KMS-11 (cell line): ENCODE measurements at regions not wholly inside any gene's neighbourhood (a gene's known extent, or its start where the extent isn't known, plus 50 kb on each side); places are given as distances from the start of the nearest gene placed in this dataset.

ENCODE experiments used
- H2AFZ ChIP-seq: fragments of 200-600 bp; sonication (generic); 2 replicates; pipeline ENCODE4 v1.6.1; 2016; ENCODE audit warnings: antibody characterized with exemption, mixed run types, low read depth
- H3K27ac ChIP-seq: fragments of 200-600 bp; sonication (generic); 2 replicates; pipeline ENCODE4 v1.6.1; 2016; ENCODE audit warnings: mild to moderate bottlenecking, mixed run types
- H3K27me3 ChIP-seq: fragments of 200-600 bp; sonication (generic); 2 replicates; pipeline ENCODE4 v1.6.1; 2017; ENCODE audit warnings: mild to moderate bottlenecking, low read depth, mixed run types, moderate library complexity; ENCODE audit not compliant: insufficient read depth
- H3K36me3 ChIP-seq: fragments of 200-600 bp; sonication (generic); 2 replicates; pipeline ENCODE4 v1.6.1; 2017; ENCODE audit warnings: mild to moderate bottlenecking, mixed run types; ENCODE audit not compliant: insufficient read depth
- H3K4me1 ChIP-seq: fragments of 200-600 bp; sonication (generic); 2 replicates; pipeline ENCODE4 v1.6.1; 2016; ENCODE audit warnings: mild to moderate bottlenecking, low read depth, mixed run types; ENCODE audit not compliant: poor library complexity, severe bottlenecking
- H3K4me2 ChIP-seq: fragments of 200-600 bp; sonication (generic); 2 replicates; pipeline ENCODE4 v1.7.0; 2016; ENCODE audit warnings: mild to moderate bottlenecking, mixed run types
- H3K4me3 ChIP-seq: fragments of 200-600 bp; sonication (generic); IDR thresholded peaks from 2 replicates; pipeline ENCODE4 v1.6.1; 2017; ENCODE audit warnings: low read depth, low read length, mixed read lengths; ENCODE audit not compliant: insufficient read depth
- H3K79me2 ChIP-seq: fragments of 200-600 bp; sonication (generic); 2 replicates; pipeline ENCODE4 v1.6.1; 2016; ENCODE audit warnings: low read depth, mixed run types; ENCODE audit not compliant: insufficient read depth
- H3K9ac ChIP-seq: fragments of 200-600 bp; sonication (generic); 2 replicates; pipeline ENCODE4 v1.6.1; 2016; ENCODE audit warnings: mild to moderate bottlenecking, mixed run types
- H4K20me1 ChIP-seq: fragments of 200-600 bp; sonication (generic); 2 replicates; pipeline ENCODE4 v1.6.1; 2016; ENCODE audit warnings: mild to moderate bottlenecking, mixed run types; ENCODE audit not compliant: insufficient read depth
- CTCF ChIP-seq: fragments of 200-600 bp; sonication (generic); conservative IDR thresholded peaks from 2 replicates; pipeline ENCODE4 v1.6.1; 2017; ENCODE audit warnings: low read depth, mild to moderate bottlenecking, antibody characterized with exemption, low read length, moderate library complexity, mixed read lengths

- no peak overlapping the region for H3K4me3 ChIP-seq
- no peak overlapping the region for H3K9ac ChIP-seq
- no peak overlapping the region for H3K27ac ChIP-seq
- no peaks in the 10 kb centered on the region for H3K79me2 ChIP-seq
- H3K4me1 ChIP-seq: no peaks in the 10 kb centered on the region
- H3K27me3 ChIP-seq: no peaks in the 10 kb centered on the region
- H2AFZ ChIP-seq: no peak overlapping the region
- no peak for TF ChIP-seq CTCF
- no peaks in the 10 kb centered on the region for H3K36me3 ChIP-seq
- no peaks in the 10 kb centered on the region for H4K20me1 ChIP-seq
- H3K4me2 ChIP-seq: no peak overlapping the region
Measured at GRCh38 chr4:137668885-137669545, 136.7 kb upstream of the PCDH18 start.

GRCh38 chr4:137664416-137664815, 132.1 kb upstream of the PCDH18 start:
- Histone ChIP-seq H3K27me3 (no peaks in the 10 kb centered on the region), H2AFZ (no peak overlapping the region), H3K9ac (no peak overlapping the region), H3K4me2 (no peak overlapping the region), H4K20me1 (no peaks in the 10 kb centered on the region), H3K36me3 (no peaks in the 10 kb centered on the region), H3K79me2 (no peaks in the 10 kb centered on the region), H3K4me3 (no peak overlapping the region), H3K27ac (no peak overlapping the region), H3K4me1 (no peaks in the 10 kb centered on the region)
- no peak for TF ChIP-seq CTCF

- no peaks in the 10 kb centered on the region for H3K79me2 ChIP-seq
- H4K20me1 ChIP-seq: no peaks in the 10 kb centered on the region
- no peak overlapping the region for H3K4me2 ChIP-seq
- no peaks in the 10 kb centered on the region for H3K27me3 ChIP-seq
- no peak overlapping the region for H3K4me3 ChIP-seq
- TF ChIP-seq CTCF: no peak
- H3K4me1 ChIP-seq: no peaks in the 10 kb centered on the region
- H3K27ac ChIP-seq: no peak overlapping the region
- H3K36me3 ChIP-seq: no peaks in the 10 kb centered on the region
- H2AFZ ChIP-seq: no peak overlapping the region
- H3K9ac ChIP-seq: no peak overlapping the region
Measured at GRCh38 chr4:137664046-137664387, 131.7 kb upstream of the PCDH18 start.

- Histone ChIP-seq H4K20me1 (no peaks in the 10 kb centered on the region), H3K27me3 (no peaks in the 10 kb centered on the region), H3K4me2 (no peak overlapping the region), H3K79me2 (no peaks in the 10 kb centered on the region), H3K36me3 (no peaks in the 10 kb centered on the region), H3K4me1 (no peaks in the 10 kb centered on the region), H3K9ac (no peak overlapping the region), H3K27ac (no peak overlapping the region), H2AFZ (no peak overlapping the region), H3K4me3 (no peak overlapping the region)
- TF ChIP-seq CTCF: no peak
Measured at GRCh38 chr4:137663251-137664045, 131.2 kb upstream of the PCDH18 start.
